NOMO-1 treated with dmso at 0.1 percent for 144 hours (cell line): ENCODE measurements at regions not wholly inside any gene's neighbourhood (a gene's known extent, or its start where the extent isn't known, plus 50 kb on each side); places are given as distances from the start of the nearest gene placed in this dataset.

ENCODE experiments used
- DNase-seq: peaks from one replicate; lab custom pipeline; 2025; ENCODE audit not compliant: unreplicated experiment; lab: John Stamatoyannopoulos, UW

DNA sequence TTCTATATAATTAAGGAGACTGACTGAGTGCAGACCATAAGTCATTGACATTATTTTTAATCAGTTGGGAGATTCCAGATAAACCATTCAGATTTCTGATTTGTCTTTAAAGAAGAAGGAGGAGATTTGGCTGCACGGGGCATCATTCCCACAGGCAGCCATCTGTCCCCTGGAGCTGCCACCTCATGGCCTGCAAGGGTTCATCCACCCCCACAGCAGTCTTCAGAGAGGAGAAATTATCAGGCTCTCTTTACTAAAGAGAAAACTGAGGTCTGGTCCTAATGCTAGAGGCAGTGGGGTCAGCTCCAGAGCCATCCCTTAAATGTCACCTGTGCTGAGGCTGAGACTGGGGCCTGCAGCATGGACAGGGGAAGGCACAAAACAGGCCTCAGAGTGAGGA, 501.3 kb upstream of the SULF2 start:
- DNase-seq, result no peak

DNA sequence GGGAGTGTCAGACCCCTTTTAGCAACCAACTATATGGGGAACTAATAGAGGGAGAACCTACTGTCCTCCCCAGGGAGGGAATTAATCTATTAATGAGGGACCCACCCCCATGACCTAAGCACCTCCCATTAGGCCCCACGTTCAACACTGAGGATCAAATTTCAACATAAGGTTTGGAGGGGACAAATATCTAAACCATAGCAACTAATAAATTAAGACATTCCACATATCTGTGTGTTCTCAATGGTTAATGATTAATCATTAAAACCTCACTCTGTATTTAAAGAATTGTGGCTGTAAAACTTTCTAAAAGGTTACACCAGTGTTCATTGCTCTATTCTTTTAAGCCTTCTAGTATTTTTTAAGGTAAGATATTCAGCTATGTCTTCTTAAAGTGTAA, 500.4 kb upstream of the SULF2 start:
- no peak for DNase-seq

DNA sequence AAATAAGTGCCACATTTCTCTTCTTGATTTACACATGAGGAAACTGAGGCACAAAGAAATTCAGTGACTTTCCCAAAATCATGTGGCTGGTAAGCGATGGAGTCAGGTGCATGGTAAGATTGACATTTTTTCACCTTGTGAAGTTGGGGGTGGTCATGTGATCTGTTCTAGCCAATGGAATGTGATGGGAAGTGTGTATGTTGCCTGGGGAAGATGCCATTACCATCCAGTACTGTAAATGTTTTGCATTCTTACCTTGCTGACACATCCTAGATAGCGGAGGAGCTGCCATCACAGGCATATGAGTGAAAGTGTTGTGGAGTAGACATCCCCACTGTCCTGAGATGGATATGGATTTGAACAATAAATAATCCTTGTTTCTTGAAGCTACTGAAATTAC, 499.6 kb upstream of the SULF2 start:
- no peak for DNase-seq

DNA sequence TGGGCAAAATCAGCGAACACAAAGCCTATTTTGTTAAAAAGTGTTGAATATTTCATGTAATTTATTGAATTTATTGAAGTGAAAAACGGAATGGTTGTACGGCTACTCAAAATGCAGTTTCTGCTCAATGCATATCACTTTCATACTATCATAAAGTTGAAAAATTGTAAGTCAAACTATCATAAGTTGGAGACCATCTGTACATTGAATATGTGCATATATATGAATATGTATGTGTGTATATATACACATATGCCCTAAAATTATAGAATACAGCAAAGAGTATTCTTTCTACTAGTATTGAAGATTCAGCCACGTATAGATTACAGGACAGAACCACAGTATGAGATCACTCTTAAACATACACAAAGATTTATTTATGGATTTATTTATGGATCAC, 499.0 kb upstream of the SULF2 start:
- DNase-seq, result no peak

DNA sequence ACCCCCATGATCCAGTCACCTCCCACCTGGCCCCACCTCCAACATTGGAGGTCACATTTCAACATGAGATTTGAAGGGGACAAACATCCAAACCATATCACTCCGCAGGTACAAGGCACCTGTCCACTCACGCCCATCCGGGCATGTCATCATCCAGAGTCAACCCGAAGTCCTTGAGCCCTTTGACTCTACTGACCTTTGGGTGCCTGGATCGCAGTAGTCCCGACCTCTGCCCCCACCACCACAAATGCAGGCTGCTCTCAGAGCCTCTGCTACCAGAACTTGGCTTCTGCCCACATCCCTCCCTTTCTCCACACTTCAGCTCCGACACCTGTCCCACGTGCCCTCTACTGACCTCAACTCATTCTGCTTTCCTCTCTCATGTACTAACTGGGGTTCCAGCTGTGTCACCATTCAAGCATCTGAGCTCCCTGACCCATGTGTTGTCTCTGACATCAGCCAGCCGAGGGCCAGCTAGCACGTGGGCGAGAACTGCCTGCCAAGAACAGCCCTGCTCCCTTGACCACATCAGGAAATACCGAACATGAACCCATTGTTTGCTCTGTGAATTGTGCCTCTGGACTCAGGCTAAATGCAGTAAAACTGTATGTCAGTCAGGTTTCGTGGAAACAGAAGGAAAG, 498.3 kb upstream of the SULF2 start:
- no peak for DNase-seq

DNA sequence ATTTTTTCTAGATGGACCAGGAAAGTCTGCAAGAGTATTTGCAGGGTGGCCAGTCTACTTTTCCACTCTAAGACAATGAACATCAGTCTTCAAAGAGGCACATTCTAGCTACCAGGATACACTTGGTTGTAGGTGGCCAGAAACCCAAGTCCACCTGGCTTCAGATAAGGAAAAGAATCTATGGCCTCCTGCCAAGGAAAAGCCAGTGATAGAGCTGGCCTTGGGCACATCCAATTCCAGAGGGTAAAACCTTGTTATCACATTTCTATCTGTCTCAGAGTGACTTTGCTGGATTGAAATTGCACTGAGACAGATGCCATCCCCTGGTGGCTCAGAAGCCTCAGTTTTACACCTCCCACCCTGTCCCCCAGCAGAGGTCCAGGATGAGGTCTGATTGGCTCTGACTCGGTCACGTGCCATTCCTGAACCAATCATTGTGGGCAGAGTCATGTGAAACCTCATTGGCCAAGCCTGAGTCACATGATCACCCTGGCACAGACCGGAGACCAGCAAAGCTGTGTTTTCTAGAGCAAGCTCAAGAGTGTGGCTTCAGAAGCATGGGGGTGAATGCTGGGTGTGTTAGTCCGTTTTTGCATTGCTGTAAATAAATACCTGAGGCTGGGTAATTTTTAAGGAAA, 497.4 kb upstream of the SULF2 start:
- no peak for DNase-seq

DNA sequence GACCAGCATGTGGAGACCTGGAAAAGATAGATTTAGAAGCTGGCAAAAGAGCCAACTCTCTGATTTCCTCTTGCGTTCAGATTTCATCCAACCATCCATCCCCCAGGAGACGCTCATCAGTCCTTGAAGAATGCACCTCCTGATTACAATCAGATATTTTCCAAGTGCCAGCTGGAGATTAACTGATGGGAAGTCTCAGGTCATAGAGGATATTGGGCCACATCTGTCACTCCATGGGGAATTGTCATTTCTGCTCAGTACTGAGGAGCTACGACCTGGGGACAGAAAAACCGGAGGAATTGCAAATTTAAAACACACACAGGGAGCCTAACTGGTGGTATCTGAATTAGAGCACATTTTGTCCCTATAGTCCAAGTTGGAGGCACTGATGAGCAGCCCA, 496.2 kb upstream of the SULF2 start:
- no peak for DNase-seq

DNA sequence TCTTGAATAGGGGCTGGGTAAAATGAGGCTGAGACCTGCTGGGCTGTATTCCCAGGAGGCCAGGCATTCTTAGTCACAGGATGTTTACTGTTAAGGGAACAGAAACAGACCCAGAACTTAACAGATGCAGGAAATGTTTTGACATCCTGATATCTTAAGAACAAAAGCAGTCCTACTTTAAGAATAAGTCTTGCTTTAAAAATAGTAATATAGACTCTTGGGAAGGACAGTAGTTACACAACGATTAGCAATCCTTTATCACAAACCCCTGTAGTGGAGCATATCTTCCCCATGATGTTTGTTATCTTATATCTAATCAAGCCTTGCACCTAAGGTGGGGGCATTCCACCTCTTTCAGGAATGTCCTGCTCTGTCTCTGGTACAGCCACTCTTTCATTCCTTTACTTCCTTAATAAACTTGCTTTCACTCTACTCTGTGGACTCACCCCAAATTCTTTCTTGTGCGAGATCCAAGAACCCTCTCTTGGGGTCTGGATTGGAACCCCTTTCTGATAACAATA, 493.7 kb upstream of the SULF2 start:
- no peak for DNase-seq

DNA sequence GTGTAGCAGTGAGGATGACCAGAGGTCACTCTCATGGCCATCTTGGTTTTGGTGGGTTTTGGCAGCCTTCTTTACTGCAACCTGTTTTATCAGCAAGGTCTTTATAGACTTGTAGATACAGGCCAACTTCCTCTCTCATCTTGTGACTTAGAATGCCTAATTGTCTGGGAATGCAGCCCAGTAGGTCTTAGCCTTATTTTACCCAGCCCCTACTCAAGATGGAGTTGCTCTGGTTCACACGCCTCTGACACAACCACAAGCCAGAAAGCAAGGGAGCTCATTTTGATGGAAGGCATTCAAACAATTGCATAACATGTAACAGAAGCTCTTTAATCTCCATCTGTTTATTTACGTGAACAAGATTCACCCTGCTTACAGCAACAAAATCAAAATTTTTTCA, 492.0 kb upstream of the SULF2 start:
- DNase-seq, result no peak

DNA sequence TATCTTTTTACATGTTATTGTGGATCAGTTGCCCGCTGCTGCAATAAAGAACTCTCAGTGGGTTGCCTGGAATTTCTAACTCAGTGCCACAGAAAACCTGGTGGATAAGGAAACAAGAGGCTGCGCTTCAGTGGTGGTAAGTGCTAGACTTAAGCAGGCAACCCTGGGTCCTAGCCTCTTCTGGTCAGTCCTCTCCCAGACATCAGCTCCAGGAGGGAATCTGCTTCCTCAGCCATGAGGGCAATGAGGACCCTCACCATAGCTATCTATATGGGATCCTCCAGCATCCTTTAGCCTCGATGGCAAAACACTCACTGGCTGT, 490.7 kb upstream of the SULF2 start:
- DNase-seq, result no peak

DNA sequence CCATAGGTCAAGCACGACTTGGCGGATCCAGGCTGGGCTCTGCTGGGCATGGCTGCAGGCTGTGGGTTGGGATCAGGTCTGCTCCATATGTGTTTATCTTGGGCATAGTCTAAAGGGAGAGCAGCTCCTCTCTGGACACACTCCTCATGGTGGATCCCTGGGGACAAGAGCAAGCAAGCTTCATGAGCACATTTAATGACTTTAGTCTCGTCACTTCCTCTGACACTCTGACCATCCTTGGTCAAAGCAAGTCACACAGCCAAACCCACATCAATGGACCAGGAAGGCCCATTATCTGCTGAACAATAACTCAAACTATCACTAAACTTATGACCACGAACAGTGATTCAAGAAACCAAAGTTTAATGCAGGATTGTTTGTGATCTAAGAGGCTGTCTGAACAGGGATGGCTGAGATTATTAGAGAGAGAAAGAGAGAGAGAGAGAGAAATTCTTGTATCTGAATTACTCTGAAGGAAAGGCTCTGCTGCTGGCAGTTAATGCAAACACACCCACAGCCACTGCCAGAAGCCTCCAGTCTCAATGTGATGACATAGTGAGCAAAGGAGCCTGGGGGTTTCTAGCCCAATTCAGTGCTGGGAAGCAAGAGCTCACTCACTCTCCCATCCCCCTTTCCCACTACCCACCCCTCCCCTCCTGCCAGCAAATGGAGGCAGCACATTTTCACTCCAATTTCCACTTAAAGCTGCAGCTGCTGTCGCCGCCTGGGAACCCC, 490.2 kb upstream of the SULF2 start:
- DNase-seq, result no peak

DNA sequence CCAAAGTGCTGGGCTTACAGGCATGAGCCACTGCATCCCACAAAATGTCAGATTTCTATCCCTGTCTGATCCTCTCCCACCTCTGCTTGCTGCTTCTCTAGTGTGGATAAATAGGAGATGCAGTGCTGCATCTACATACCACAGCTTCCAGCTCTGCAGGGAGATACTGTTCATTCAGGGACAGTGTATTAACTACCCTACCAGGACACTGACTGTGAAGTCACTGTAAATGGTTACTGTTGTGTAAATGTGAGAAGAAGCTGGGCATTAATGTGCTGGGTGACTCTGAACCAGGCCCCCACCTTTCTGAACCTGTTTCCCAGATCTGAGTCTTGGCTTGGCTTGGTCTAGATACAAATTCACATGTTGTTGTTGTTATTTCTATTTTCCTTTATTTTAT, 488.6 kb upstream of the SULF2 start:
- DNase-seq, result no peak

DNA sequence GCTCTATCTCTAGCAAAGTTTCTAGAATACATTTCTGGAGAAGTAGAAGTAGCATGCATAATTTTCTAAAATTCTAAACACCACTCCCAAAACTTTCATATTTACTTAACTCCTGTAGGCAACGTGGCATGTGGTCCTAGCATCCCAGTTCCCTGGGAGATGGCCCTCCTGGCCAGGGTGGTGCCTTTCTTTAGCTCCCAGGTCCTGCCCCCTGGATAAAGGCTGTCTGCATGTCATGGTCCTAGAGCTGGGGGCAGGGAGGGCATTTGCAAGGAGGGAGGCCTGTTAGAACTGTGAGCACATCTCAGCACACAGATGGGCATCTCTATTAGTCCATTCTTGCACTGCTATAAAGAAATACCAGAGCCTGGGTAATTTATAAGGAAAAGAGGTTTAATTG, 485.6 kb upstream of the SULF2 start:
- DNase-seq, result no peak

DNA sequence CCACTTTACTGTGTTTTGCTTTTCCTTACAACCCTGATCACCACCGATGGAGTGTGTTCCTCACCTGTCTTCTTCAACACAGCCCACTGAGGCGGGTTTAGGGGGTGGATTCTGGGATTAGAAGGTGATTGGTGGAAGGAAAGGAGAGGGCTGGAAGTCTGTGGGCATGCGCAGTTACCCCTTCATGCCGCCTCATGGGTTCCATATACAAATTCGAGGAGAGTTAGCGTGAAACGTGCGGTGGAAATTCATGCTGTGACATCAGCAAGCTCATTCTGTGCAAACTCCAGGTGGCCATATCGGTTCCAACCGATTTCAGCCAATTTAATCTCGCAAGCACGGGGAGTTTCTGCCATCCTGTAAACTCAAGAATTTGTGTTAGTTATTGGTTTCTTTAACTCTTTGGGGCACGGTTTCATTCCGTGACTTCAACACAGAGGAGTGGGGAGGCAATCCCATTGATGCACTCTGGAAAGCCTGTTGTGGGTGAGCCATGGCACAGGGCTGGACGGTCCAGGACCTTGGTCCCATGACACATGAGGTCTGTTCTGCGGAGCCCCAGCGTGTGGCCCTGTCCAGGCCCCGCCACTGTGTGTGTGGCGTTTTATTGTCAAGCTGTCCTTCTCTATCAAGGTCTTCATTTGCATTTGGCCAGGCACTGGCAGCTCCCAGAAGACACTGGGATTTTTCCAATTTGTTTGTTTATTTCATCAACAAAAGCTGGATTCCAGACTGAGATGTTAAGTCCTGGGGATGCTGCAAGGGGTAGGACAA, 482.8 kb upstream of the SULF2 start:
- DNase-seq, result no peak

DNA sequence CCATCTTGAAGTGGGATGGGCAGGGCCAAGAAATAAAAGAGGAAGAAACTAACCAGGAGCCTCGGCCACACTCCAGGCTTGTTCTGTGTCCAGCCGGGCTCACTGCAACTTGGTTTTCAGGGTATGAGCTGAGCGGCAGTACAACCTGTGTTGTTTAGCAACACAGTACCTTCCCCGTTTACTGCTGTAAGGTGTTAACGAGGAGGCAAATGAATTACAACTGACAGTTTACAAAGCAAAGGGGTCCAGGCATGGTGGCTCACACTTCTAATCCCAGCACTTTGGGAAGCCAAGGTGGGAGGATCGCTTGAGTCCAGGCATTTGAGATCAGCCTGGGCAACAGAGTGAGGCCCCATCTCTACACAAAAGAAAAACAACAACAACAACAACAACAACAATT, 481.3 kb upstream of the SULF2 start:
- no peak for DNase-seq

DNA sequence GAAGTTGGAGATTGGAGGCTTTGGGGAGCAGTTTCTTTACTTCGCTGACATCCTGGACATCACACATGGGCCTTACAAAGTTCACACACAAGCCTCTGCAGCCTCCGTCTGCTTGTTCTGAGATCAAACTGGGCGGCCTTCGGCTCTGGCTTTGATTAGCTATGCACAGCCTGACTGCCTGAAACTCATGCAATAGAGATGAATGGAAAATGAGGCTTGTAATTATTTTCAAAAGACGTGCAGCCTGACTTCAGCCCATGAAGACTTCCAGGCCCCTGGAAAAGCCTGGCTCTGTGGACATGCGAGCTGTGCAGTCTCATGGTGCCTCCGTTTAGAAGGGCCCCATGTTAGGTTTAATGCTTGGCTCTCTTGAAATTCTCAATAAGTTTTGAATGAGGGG, 480.5 kb upstream of the SULF2 start:
- DNase-seq, result no peak

DNA sequence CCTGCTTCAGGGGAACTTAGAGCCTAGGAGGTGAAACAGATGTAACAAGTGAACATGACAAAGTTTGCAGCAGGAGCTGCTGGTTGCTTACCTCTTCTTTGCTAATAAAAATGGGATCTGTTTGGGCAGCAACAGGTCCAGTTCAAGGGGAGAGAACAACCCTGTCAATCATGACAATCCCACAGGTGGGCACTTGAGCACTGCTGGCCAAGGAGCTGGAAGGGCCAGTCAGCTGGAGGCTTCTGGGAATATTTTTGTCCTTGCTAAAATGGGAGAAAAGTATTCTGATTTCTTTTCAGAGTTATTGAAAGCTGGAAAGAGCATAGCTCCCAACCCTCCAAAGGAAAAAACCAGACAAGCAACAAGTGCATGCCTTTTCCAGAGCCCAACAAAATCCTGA, 477.7 kb upstream of the SULF2 start:
- no peak for DNase-seq

DNA sequence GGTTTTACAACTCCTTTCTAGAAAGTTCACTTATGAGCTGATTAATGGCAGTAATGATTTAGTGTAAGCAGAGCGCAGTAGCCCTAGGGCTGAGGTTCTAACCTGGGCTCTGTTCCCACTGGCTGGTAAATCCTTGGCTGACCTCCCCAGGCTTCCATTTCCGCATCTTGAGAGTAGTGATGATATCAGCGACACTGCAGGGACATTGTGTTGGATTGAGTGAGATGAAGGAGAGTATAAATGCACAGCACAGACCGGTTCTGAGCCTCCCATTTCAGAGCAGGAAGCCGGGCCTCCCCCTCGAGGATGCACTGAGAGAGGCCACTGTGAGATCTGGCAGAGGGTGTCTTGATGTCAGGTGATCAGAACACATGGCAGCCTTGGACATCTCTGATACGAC, 477.2 kb upstream of the SULF2 start:
- DNase-seq, result no peak

DNA sequence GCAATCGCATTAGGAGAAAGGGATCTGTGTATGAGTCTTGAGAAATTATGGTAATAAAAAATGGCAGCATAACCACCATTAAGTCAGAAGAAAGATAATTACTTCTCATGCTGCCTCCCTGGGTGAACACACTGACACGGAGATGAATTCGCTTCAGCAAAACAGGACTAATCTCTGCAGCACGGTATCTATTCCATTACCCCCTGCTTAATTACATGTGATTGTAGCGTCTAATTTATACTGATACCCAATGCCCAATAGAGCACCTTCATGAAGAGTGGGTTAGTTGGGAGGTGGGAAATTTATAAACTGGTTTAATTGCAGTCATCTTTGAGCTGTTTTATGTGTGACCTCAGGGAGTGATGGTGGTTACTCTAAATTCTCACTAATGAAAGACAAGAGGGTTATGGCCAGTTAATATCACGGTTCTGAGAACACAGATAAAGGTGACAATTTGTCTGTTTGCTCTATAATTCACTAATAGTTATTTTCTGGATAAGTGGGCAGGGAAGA, 476.2 kb upstream of the SULF2 start:
- DNase-seq, result no peak

DNA sequence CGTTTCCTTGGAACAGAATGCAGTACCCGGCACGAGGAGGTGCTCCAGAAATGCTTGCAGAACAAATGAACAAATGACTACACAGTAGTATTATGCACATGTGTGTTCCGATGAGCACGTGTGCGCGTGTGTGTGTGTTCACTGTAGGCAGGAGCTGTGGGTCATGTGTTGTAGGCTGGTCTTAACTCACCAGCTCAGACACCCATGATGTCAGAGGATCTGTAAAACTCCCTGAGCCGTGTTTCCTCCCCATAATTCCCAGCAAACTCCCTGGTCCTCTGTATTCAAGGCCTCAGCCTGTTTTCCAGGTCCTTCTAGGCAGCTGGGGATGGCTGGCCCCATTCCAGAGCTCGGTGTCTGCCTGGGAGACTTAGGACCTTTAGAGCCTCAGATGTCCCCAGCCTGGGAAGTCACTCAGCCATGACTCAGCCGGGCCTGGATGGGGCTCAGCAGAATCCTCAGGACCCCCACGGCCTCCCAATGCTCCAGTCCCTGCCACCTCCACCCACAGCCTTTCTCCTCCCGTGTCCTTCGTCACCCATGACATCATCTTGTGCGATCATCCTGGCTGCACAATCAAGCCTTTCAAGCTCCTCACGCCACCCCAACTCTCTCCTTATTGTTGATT, 475.0 kb upstream of the SULF2 start:
- DNase-seq, result no peak

DNA sequence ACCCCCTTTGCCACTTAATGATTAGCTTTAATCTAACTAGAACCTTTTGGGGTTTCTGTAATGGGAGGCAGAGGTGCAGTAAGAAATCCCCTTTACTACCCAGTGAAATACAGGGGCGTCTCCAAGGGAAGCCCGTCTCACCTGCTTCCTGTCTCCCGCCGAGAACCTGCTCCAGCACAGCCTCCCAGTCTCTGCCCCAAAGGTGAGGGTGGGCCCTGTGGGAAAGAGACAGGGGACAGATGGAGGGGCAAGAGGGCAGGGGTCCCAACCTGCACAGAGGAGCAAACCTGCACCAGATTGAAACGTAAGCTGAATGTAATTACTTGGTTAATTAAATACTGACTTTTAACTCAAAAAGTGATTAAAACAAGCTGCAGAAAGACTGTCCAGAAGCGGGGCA, 474.2 kb upstream of the SULF2 start:
- DNase-seq, result no peak
